PC-9 (cell line): ENCODE measurements at regions not wholly inside any gene's neighbourhood (a gene's known extent, or its start where the extent isn't known, plus 50 kb on each side); places are given as distances from the start of the nearest gene placed in this dataset.

ENCODE experiments used
- CTCF ChIP-seq: fragments of 200-600 bp; sonication (generic); conservative IDR thresholded peaks from 2 replicates; pipeline ENCODE4 v1.6.1; 2017; ENCODE audit warnings: mixed run types, antibody characterized with exemption, mild to moderate bottlenecking, moderate library complexity
- EZH2 ChIP-seq: fragments of 200-600 bp; sonication (generic); IDR thresholded peaks from 2 replicates; pipeline ENCODE4 v1.8.0; 2017; ENCODE audit warnings: antibody characterized with exemption, low read depth

- no peak for TF ChIP-seq EZH2
- TF ChIP-seq CTCF: no peak
Measured at GRCh38 chr13:55937180-55937579, 1203.5 kb upstream of the PRR20A start.
